ENCODE measurements at regions not wholly inside any gene's neighbourhood (a gene's known extent, or its start where the extent isn't known, plus 50 kb on each side); places are given as distances from the start of the nearest gene placed in this dataset.

GRCh38 chr10:7475046-7475911 is 64.4 kb upstream of the SFMBT2 start (continued):
- TF ChIP-seq TEAD4 (IDR thresholded peaks at IDR 0.05; ENCODE audit: low read depth, low read length) (no peak), GABPA (IDR thresholded peaks at IDR 0.05; ENCODE audit: borderline replicate concordance, insufficient read depth, low read length) (no peak)

All from H1 (cell line).